Astrocyte (in vitro differentiated cells and primary cell): ENCODE measurements at regions not wholly inside any gene's neighbourhood (a gene's known extent, or its start where the extent isn't known, plus 50 kb on each side); places are given as distances from the start of the nearest gene placed in this dataset.

ENCODE experiments used
- DNase-seq: peaks from one replicate; pipeline ENCODE4 v3.0.0-alpha.2; 2010; ENCODE audit warnings: low read depth
- FAIRE-seq: peaks from 2 replicates; lab custom pipeline; 2011; peaks lifted over from hg19 to GRCh38; lab: Jason Lieb, UNC
- H2AFZ ChIP-seq: 2 replicates; pipeline ENCODE4 v1.6.0; 2012; ENCODE audit warnings: low read depth, low read length, inconsistent platforms
- H3K27ac ChIP-seq: 2 replicates; pipeline ENCODE4 v1.5.1; 2011; ENCODE audit warnings: low read depth, low read length, inconsistent platforms
- H3K27me3 ChIP-seq: 2 replicates; pipeline ENCODE4 v1.6.0; 2011; ENCODE audit warnings: low read length, inconsistent platforms; ENCODE audit not compliant: insufficient read depth
- H3K36me3 ChIP-seq: 2 replicates; pipeline ENCODE4 v1.5.1; 2011; ENCODE audit warnings: low read length, inconsistent platforms; ENCODE audit not compliant: insufficient read depth
- H3K4me1 ChIP-seq: 2 replicates; pipeline ENCODE4 v1.5.1; 2011; ENCODE audit warnings: low read length, inconsistent platforms; ENCODE audit not compliant: insufficient read depth
- H3K4me2 ChIP-seq: 2 replicates; pipeline ENCODE4 v1.6.0; 2012; ENCODE audit warnings: low read length, inconsistent platforms
- H3K4me3 ChIP-seq: 2 replicates; pipeline ENCODE4 v1.5.1; 2011; ENCODE audit warnings: low read depth, mild to moderate bottlenecking, low read length, inconsistent platforms; ENCODE audit not compliant: insufficient read depth
- H3K79me2 ChIP-seq: 2 replicates; pipeline ENCODE4 v1.6.0; 2012; ENCODE audit warnings: mild to moderate bottlenecking, low read length, inconsistent platforms; ENCODE audit not compliant: insufficient read depth
- H3K9ac ChIP-seq: 2 replicates; pipeline ENCODE4 v1.6.0; 2012; ENCODE audit warnings: mild to moderate bottlenecking, low read length, inconsistent platforms
- H3K9me3 ChIP-seq: 2 replicates; pipeline ENCODE4 v1.5.1; 2012; ENCODE audit warnings: low read depth, mild to moderate bottlenecking, low read length, inconsistent platforms; ENCODE audit not compliant: insufficient read depth
- H4K20me1 ChIP-seq: 2 replicates; pipeline ENCODE4 v1.6.0; 2012; ENCODE audit warnings: low read length, inconsistent platforms; ENCODE audit not compliant: insufficient read depth
- H3K27ac Mint-ChIP-seq: one replicate; pipeline ENCODE4 v1.8.0; 2021; ENCODE audit warnings: mild to moderate bottlenecking, mixed read lengths; ENCODE audit not compliant: unreplicated experiment
- H3K27me3 Mint-ChIP-seq: one replicate; pipeline ENCODE4 v1.8.0; 2021; ENCODE audit warnings: low read depth, mixed read lengths; ENCODE audit not compliant: unreplicated experiment
- H3K36me3 Mint-ChIP-seq: one replicate; pipeline ENCODE4 v1.8.0; 2021; ENCODE audit warnings: low read depth, mixed read lengths; ENCODE audit not compliant: unreplicated experiment
- H3K4me1 Mint-ChIP-seq: one replicate; pipeline ENCODE4 v1.8.0; 2021; ENCODE audit warnings: low read depth, mixed read lengths; ENCODE audit not compliant: unreplicated experiment
- H3K4me3 Mint-ChIP-seq: one replicate; pipeline ENCODE4 v1.8.0; 2021; ENCODE audit warnings: mild to moderate bottlenecking, moderate library complexity, mixed read lengths; ENCODE audit not compliant: unreplicated experiment
- H3K9me3 Mint-ChIP-seq: one replicate; pipeline ENCODE4 v1.8.0; 2021; ENCODE audit warnings: mild to moderate bottlenecking, mixed read lengths; ENCODE audit not compliant: unreplicated experiment
- CTCF ChIP-seq: IDR thresholded peaks from 2 replicates; pipeline ENCODE4 v1.5.1; 2011; ENCODE audit warnings: low read depth, mild to moderate bottlenecking, inconsistent platforms, low read length, moderate library complexity; ENCODE audit not compliant: insufficient read depth
- EZH2 ChIP-seq: IDR thresholded peaks from 2 replicates; pipeline ENCODE4 v1.6.1; 2012; ENCODE audit warnings: mild to moderate bottlenecking, low read length, inconsistent platforms; ENCODE audit not compliant: insufficient read depth

GRCh38 chr7:115099906-115100305, 178.0 kb downstream of the MDFIC start:
- H3K4me1 ChIP-seq = peaks cover 21% of the 10 kb centered on the region
- H3K36me3 Mint-ChIP-seq = no peaks in the 10 kb centered on the region
- H3K4me3 Mint-ChIP-seq = no peak overlapping the region
- H3K27me3 ChIP-seq = no peaks in the 10 kb centered on the region
- no peak overlapping the region for H3K9ac ChIP-seq
- H2AFZ ChIP-seq = no peak overlapping the region
- H3K27ac Mint-ChIP-seq = peak overlapping the region; percentile 59
- TF ChIP-seq EZH2 = no peak
- no peak overlapping the region for H3K27ac ChIP-seq
- FAIRE-seq (no peak), DNase-seq (peak; percentile 79)
- H3K79me2 ChIP-seq = no peaks in the 10 kb centered on the region
- no peaks in the 10 kb centered on the region for H3K9me3 Mint-ChIP-seq
- H3K4me3 ChIP-seq = no peak overlapping the region
- no peaks in the 10 kb centered on the region for H3K36me3 ChIP-seq
- H3K27me3 Mint-ChIP-seq = no peaks in the 10 kb centered on the region
- peak overlapping the region; percentile 19 for H3K4me2 ChIP-seq
- H4K20me1 ChIP-seq = no peaks in the 10 kb centered on the region
- H3K4me1 Mint-ChIP-seq = peaks cover 15% of the 10 kb centered on the region
- H3K9me3 ChIP-seq = no peaks in the 10 kb centered on the region

GRCh38 chr7:115097175-115097671, 175.3 kb downstream of the MDFIC start:
- Mint-ChIP-seq H3K27me3 (no peaks in the 10 kb centered on the region), H3K4me3 (no peak overlapping the region), H3K27ac (peak overlapping the region; percentile 36), H3K36me3 (no peaks in the 10 kb centered on the region), H3K9me3 (no peaks in the 10 kb centered on the region), H3K4me1 (peaks cover 15% of the 10 kb centered on the region)
- FAIRE-seq (peak; percentile 20), DNase-seq (peak; percentile 89)
- H3K27ac ChIP-seq = peak overlapping the region; percentile 55
- no peaks in the 10 kb centered on the region for H3K79me2 ChIP-seq
- no peaks in the 10 kb centered on the region for H3K9me3 ChIP-seq
- H3K36me3 ChIP-seq = no peaks in the 10 kb centered on the region
- peak overlapping the region; percentile 20 for H2AFZ ChIP-seq
- H3K4me3 ChIP-seq = no peak overlapping the region
- no peak for TF ChIP-seq EZH2
- no peak for TF ChIP-seq CTCF
- H3K9ac ChIP-seq = no peak overlapping the region
- H3K4me2 ChIP-seq = peak overlapping the region; percentile 16
- no peaks in the 10 kb centered on the region for H3K27me3 ChIP-seq
- H3K4me1 ChIP-seq = peaks cover 21% of the 10 kb centered on the region
- no peaks in the 10 kb centered on the region for H4K20me1 ChIP-seq

- Histone ChIP-seq H3K4me1 (peaks cover 21% of the 10 kb centered on the region), H3K4me2 (no peak overlapping the region), H2AFZ (no peak overlapping the region), H3K4me3 (no peak overlapping the region), H3K79me2 (no peaks in the 10 kb centered on the region), H3K36me3 (no peaks in the 10 kb centered on the region), H3K9me3 (no peaks in the 10 kb centered on the region), H4K20me1 (no peaks in the 10 kb centered on the region), H3K9ac (no peak overlapping the region), H3K27me3 (no peaks in the 10 kb centered on the region), H3K27ac (no peak overlapping the region)
- H3K27me3 Mint-ChIP-seq = no peaks in the 10 kb centered on the region
- H3K9me3 Mint-ChIP-seq = no peaks in the 10 kb centered on the region
- H3K27ac Mint-ChIP-seq = no peak overlapping the region
- peaks cover 15% of the 10 kb centered on the region for H3K4me1 Mint-ChIP-seq
- H3K36me3 Mint-ChIP-seq = no peaks in the 10 kb centered on the region
- H3K4me3 Mint-ChIP-seq = no peak overlapping the region
- no peak for DNase-seq
- FAIRE-seq = no peak
- TF ChIP-seq CTCF = no peak
- no peak for TF ChIP-seq EZH2
Measured at GRCh38 chr7:115096262-115096661, 174.4 kb downstream of the MDFIC start.
